ENCODE measurements at regions not wholly inside any gene's neighbourhood (a gene's known extent, or its start where the extent isn't known, plus 50 kb on each side); places are given as distances from the start of the nearest gene placed in this dataset.
A peak's percentile ranks its signal among the peaks of the same experiment; 100 is the strongest.
"Not testable (repeated sequence)": the region's sequence is repeated elsewhere in the genome, so short reads cannot be mapped to it uniquely, and the experiment has no call there.

DNA sequence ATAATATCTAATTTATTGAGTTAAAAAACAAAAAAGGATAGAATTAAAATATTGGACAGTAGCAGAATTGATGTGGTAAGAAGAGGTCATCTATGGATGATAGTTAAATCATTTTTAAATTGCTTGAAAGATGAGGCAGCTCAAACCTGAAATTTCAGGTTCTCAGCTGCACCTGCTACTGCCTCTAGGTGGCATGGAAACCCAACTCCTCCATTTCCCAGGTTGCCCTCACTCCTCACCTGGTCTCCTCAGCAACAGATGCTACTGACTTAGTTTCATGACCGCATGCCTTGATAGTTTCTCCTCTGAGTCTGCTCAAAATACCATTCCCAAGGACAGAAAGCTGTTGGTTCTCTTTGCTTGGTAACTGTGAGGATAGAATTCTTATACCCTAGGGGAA lies 148.1 kb downstream of the ABHD5 start:
- DNase-seq: no peak

DNA sequence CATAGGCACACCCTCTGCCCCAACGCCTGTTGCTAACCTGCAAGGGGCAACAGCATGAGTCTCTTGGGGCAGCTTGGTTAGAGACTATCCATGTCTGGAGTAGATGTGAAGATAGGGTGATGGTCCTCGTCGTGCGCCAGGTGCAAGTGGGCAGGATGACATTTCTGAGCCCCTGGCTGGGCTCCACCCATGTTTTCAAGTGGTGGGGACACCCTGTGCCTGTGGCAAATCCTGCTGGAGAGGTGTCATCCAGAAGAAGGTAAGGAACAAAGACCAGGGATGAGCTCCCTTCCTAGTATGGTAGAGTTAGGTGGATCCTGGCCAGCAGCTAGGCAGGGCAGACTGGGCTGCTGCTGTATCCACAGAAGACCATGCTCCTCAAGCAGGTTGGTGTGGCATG lies 152.6 kb downstream of the ABHD5 start:
- no peak for DNase-seq

DNA sequence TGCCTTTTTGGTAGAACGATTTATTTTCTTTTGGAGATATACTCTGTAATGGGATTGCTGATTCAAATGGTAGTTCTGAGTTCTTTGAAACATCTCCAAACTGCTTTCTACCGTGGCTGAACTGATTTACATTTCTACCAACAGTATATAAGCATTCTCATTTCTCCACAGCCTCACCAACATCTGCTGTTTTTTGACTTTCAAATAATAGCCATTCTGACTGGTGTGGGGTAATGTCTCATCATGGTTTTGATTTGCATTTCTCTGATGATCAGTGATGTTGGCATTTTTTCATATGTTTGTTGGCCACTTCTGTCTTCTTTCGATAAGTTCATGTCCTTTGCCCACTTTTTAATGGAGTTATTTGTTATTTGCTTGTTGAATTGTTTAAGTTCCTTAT lies 154.0 kb downstream of the ABHD5 start:
- no peak for DNase-seq

DNA sequence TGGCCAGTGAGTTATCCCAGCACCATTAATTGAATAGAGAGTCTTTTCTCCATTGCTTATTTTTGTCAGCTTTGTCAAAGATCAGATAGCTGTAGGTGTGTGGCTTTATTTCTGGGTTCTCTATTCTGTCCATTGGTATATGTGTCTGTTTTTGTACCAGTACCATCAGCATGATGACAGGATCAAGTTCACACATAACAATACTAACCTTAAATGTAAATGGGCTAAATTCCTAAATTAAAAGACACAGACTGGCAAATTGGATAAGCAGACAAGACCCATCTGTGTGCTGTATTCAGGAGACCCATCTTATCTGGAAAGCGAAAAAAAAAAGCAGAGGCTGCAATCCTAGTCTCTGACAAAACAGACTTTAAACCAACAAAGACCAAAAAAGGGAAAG lies 154.8 kb downstream of the ABHD5 start:
- DNase-seq: not testable (repeated sequence)

DNA sequence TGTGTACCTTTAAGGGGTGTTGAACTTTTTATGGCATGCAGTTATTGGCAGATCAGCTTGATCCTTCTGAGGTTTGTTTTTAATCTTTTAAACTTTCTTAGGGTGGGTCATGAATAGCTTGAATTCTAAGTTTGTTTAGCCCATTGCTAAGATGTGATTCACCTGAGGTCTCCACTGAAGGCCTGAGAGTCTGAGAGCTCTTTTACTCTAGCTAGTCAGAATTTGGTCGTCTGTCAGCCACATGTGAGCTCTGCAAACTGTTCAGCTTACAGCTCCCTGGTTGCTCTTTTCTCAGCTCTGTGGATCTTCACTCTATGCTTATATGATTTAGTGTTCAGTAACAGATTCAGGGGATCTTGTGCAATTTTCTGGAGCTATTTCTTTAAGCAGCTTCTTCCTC lies 161.3 kb downstream of the ABHD5 start:
- no peak for DNase-seq

DNA sequence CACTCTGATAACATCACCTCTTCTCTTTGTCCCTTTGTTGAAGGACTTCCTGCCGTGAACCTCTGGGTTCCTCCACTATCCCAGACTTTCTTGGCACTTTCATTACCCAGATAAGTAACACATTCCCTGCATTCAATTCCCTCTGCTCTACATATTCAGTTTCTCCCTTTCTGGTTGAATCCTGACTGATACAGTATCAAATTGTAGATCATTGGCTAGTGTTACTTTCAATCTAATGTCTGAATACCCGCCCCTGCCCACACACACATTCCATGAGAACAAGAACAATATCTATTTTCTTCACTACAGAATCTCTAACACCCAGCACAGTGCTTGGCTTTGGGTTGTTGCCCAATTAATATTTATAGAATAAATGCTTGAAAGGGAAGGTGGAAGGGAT lies 163.5 kb downstream of the ABHD5 start:
- no peak for DNase-seq

DNA sequence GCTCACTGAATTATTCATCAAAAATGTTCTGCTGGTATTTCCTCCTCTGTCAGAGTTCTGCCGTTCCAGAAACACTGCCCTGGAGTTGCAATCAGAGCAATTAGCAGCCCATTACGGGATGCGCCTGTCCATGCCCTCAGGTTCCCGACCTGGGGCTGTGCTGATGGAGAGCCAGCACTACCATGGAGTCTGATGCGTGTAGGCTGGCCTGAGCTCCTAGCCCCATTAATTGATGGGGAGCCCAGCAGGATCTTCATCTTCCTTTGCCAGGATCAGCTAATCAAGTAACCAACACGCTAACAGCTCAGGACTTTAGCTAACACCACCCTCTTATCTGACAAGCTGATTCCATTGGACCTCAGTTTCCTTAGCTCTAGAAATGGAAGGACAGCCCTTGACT lies 164.2 kb downstream of the ABHD5 start:
- no peak for DNase-seq

DNA sequence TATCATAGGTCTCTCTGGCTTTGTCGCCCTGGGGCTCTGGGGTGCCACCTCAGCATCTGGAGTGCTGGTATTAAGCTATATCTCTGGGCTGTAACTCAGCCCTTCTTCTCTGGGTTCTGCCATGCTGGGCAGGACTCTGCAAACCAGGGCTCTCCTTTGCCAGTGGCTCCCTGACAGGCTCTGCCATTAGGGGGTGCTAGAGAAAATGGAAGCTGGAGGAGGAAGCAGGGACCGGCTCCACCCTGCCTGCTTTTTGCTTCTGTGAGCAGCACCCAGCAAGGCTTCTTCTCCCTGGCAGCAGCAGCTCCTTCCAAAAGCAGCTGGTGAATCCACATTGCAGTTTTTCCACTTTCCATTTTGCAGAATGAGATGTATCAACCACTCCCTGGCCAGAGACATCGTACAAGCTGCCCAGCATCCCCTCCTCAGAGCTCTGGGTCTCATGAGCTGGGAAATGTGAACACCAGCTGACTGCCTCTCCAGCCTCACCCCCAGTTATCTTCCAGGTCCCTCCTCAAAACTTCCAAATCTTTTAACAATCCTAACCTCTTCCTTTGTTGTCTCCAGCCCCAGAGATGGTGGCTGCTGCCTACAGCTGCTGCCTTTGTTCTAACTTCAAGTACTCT lies 165.0 kb downstream of the ABHD5 start:
- DNase-seq: peak; percentile 20

DNA sequence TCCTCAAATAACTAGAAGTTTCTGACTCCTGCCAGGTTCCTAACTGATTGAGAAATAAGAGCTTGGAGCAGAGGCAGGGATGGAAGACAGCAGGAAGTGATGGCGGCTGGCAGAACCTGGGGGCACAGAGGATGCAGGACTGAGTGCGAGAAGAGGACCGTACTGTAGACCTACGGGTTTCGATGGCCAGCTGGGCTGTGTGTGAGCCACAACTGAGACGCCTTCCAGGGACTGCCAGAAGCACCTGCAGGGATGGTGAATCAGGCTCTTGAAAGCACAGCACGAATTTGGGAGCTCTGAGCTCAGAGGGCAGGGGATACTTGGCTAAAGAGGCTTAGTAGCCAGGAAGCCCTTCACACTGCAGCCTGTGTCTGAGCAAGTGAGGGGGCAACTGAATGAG lies 165.6 kb downstream of the ABHD5 start:
- DNase-seq: no peak

DNA sequence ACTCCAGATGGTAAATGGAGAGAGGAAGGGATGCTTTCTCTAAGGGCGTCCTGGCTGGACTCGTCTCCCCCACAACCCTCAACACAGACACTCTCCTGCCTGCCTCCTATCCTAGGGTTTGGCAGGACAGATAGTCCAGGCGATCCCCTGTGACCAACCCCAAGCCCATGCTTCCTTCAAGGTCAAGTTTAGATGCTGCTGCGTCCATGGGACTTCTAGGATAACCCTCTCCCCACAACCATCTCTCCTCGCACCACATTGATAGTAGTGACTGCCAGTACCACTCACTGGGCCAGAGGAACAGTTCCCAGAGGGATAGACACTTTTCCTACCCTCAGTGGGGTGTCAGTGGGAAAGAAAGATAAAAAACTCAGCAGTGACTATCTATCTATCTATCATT lies 166.0 kb downstream of the ABHD5 start:
- DNase-seq: no peak

DNA sequence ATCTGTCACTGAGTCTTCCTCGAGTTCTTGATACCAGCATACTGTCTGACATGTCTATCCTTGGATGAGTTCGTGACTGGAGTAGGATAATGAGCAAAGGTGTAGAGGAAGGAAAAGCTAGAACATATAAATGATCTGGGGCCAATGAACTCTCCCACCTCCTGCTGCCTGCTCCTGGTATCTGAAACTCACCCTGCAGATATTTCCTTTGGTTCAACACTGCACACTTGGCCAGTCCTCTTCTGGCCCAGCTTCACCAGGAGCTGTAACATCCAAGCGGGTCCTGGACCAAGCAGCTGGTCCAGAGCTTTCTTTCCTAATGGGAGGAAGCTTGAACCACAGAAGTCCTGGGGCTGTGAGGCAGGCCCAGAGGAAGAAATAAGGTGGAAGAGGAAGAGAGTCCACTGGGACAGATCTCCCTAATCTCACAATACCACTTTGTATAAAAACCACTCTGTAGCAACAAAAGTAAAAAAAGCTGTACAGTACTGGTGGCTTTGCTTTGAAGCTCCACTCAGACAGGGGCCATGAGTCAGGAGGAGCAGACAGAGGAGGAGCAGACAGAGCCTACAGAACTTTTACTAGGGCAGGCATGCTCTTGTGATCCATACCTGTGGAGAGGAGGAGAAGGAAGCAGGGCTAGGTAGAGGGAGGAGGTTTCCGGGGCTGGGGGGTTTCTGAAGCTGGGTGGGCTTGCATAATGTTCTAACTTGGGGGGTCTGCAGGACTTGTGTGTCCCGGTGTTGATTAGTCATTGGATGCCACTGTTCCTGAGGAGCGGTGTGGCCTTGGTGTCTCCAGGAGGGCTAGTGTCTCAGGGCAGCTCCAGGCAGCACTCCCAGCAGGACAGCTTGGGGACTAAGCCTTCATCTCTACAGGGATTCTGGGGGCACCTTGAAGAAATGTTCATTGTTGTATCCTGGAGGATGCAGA lies 166.9 kb downstream of the ABHD5 start:
- DNase-seq: no peak

DNA sequence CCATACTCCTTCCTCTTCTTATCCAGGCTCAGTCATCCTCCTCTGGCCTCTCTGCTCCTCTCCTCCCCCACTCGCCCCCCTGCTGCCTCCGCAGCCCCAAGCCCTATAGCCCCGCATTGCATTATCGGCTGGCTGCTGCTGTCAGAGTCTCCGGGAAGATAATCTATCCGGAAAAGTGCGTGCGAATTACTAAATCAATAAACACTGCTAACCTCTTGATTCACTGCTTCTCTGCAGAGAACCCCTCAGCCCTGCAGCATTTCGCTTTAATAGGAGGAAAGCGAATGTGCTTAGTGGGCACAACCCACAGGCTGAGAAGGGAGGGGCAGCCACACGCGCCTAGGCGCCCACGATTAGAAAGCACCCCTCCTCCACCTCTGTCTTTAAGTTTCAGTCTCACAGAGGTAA lies 167.6 kb downstream of the ABHD5 start:
- DNase-seq: no peak

DNA sequence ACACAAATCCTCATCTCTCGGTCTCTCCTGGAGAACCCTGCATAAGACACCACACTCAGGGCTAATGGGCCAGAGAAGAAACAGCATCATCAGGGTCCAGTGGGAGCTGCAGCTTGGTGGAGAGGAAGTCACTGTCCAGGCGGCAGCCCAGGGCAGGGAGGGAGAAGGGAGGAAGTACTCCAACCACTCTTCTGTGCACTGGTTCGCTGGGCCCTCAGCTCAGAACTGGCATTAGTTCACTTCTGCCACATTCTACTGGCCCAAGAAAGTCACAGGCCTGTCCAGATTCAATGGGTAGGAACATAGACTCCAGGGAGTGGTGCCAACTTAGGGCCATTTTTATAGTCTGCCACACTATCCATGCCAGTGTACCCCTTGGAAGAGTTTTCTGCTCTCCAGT lies 169.0 kb downstream of the ABHD5 start:
- no peak for DNase-seq

DNA sequence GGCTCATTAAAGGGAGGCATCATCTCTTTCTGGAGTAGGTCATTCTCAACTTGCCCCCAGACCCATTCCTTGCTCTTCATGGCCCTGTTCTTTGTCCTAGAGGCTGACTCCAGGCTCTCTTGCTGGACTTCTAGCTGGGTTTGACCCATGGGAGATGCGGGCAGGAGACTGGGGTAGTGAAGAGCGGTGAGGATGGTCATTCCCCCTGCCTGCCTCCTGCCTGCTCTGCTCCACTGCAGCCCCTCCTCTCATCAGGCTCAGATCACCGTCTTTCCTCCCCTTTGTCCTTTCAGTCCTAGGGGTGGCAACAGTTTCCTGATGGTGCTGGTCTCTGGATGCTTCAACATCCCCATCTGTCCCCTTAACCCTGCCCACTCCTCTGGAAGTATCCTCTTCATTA lies 170.9 kb downstream of the ABHD5 start:
- DNase-seq: no peak

DNA sequence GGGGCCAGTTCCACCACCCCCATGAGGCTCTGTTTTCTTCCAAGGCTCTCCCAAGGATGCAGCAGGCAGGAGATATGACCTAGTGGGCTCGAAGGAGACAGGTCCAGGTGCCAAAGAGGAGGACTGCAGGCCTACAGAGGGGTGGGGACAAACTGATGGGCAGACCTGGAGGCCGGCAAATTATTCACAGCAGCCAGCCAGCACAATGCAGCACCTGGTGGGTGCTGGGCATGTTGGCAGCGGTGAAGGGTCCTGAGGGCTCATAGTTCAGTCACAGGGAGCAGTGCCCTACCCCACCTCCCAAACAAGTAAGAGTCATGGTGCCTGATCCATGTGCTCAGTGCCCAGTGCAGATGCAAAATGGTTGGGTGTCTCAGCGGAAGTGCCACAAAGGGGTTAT lies 171.7 kb downstream of the ABHD5 start:
- no peak for DNase-seq

DNA sequence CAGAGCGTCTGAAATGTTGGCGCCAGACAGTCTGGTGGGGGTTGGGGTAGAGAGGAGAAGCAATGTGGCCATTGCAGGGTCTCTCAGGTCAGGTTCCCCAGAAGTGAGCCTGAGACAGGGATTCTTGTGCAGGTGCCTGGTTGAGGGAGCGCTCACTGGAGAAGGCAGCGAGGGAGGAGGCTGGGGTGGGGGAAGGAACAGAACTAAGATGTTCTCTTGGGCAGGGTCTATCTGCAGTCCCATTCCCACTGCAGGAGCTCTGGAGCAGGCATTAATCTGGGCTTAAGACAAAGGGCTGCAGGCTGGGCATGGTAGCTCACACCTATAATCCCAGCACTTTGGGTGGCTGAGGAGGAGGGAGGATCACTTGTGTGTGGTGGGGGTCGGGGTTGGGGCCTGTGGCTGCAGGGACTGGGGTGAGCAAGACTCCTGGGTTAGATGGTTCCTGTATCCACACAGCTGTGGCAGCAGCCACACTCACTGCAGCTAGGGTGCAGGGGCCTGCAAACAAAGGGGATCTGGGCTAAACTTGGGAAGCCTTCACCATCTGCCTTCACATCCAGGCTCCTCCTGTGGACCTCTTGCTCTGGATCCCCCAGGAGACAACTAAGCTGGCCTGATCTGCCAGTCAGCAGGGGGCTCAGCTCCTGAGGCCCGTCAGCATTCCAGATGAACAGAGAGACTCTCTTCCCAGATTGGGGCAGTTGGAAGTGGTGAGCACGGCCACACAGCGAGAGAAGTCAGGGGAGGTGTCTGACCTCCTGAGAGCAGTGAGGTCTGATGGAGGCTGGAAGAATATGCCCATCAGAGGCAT lies 172.5 kb downstream of the ABHD5 start:
- no peak for DNase-seq

DNA sequence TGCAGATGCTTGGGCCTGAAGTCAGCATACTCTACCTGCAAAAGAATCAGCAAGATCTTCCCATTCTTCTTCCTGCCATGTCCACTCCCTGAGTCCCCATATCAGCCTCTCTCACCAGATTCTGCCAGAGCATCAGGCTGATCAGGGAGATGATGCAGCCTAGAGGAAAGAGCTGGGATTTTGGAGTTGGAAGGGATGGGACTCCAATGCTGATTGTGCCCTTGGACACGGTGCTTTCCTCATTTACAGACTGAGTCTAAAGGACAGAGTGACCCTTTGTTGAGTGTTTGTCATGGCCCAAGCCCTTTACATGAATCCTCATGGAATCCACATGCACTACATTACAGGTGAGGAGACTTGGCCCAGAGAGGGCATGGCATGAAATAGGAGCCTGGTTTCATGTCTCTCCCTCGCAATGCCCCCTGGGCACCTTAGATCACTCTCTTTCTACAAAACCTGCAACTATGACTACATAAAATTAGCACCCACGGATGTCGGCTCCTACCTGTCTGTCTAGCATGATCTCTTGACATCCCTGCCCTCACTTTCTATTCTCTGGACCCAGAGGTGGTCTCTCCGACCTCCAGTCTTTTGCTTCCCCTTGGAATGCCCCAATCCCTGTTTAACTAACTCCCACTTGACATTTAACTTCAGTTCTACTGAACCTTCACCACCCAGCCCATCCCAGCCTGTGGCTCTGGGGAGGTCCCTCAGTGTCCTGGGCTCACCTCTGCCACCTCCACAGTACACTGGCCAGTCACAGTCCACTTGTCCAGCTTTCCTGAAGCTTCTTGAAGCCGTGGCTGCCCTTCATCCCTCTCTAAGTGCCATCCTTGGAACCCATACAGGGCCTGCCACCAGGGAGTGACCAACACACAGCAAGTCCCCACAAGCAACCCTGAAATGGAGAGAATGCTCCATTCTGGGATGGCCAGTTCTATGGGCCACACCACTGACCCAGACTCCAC lies 173.5 kb downstream of the ABHD5 start:
- no peak for DNase-seq

DNA sequence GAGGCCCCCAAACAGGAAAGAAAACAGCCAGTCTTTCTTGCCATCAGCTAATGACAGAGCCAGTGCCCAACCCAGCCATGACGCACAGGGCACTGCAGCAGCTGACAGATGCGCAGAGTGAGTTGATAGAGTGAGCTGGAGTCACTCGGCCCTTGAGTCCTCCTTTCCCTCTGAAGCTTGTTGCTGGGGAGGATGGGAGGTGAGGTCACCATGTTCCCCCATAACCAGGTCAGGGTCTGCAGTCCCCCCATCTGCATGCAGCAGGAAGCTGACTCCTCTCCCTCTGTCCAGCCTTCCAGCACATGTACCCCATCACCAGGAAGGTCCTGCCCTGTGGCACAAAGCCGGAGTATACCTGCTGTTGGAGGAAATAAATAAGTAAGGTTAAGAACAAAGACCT lies 174.6 kb downstream of the ABHD5 start:
- no peak for DNase-seq

DNA sequence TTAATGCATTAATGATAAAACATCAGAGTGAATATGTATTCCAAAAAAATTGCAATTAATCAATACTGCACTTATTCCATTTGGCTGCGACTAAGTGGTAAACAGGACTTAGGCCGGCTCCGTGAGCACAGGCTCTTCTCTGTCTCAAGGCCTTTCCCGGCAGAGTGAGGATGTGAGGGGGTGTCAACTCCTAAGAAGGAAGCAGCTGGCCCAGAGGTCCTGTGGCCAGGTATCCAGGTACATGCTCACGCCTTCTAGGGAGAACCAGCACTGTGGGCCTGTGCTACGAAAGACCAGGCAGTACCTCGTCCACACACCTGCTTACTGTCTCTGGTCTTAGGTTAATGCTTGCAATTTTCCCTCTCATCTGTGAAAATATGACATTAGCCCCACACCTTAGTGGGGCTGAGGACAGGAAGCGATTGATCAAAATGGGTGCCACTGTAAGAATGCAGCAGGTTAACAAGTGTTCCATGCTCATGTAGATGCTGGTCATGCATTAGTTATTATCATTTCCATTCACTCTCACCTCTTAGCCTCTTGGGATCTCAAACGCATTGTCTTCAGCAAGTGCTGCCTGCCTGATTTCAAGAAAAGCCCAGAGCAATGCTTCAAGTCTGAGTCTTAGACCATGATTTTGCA lies 175.3 kb downstream of the ABHD5 start:
- no peak for DNase-seq

DNA sequence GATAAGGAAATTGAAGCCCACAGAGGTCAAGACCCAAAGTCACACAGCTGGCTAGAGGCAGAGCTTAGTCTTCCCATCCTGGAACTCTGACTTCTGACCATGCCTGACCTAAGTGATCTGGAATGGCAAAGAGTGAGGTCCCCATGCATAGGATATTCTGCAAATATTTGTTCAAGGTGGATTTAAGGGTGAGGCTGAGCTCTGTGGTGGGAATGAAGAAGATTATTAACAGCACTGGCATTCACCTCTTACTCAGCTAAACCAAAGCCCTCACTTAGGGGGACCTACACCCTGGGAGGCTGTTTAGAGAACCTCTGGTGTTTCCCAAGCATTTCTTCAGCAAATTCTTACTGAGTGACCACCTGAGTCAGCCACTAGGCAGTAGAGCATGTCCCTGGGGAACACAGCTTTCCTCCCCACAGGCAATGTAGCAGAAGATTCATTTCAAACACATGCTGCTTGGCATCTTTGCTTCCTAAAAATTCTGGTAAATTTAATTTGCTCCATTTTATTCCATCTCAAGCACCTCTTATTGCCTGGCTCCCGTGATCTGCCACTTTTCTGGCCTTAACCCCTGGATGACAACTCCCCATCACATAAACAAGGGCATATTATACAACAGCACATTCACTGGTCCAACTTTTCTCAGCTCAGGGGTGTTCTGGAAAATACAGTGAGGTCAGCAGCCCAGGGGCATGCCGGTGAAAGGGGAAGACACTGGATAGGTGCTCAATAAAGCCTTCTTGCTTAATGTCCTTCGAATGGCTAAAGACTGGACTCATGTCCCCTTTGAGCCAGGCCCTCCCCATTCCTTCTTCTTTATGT lies 176.0 kb downstream of the ABHD5 start:
- no peak for DNase-seq

DNA sequence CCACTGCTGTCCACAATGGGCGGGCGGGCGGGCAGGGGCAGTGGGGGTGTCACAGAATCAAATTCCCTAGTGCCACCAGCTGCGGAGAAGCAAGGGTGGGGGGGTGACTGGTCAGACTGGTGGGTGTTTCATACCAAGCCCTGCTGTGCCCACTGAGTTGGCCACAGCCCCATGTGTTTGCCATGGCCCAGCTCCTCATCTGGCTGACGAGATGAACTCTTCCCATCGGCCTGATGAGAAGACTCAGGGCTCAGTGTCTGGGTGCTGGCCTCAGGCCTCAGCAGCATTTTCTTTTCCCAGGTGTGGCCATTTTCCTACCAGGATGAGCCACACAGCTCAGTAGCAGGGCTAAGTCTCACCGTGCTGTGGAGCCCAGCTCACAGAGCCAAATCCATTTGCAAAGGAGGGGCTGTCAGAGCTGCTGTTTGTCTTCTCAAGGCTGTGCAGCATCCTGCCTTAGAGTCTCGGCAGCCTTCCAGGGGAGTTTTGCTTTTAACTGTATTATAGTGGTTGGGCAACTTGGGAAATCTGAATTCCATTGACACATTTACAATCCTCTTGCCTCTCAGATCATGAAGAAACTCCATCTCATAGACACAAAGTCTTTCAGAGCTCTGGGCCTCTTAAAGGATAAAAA lies 176.8 kb downstream of the ABHD5 start:
- DNase-seq: no peak

Data from NCI-H1105 treated with DMSO at 0.1 percent for 48 hours (cell line).